SKM-1 treated with dmso at 0.1 percent for 144 hours (cell line): ENCODE measurements at regions not wholly inside any gene's neighbourhood (a gene's known extent, or its start where the extent isn't known, plus 50 kb on each side); places are given as distances from the start of the nearest gene placed in this dataset.

Experiments
- DNase-seq: peaks from one replicate; lab custom pipeline; 2025; ENCODE audit not compliant: unreplicated experiment; lab: John Stamatoyannopoulos, UW

- no peak for DNase-seq
These were observed 230.0 kb downstream of the ALDH8A1 start for GRCh38 chr6:134719911-134720310.

GRCh38 chr6:134719286-134719685 lies 230.6 kb downstream of the ALDH8A1 start:
- DNase-seq, result no peak

GRCh38 chr6:134714679-134715078 lies 235.2 kb downstream of the ALDH8A1 start:
- peak; percentile 7 for DNase-seq

GRCh38 chr6:134714113-134714512 lies 235.8 kb downstream of the ALDH8A1 start:
- DNase-seq, result no peak

- no peak for DNase-seq
These were observed 237.6 kb downstream of the ALDH8A1 start for GRCh38 chr6:134712311-134712710.

GRCh38 chr6:134708079-134708478 lies 241.8 kb downstream of the ALDH8A1 start:
- no peak for DNase-seq

GRCh38 chr6:134707342-134708031 lies 242.4 kb downstream of the ALDH8A1 start:
- peak; percentile 52 for DNase-seq

GRCh38 chr6:134706806-134707205 lies 243.1 kb downstream of the ALDH8A1 start:
- DNase-seq, result no peak

GRCh38 chr6:134706153-134706552 lies 243.7 kb downstream of the ALDH8A1 start:
- no peak for DNase-seq

- no peak for DNase-seq
These were observed 246.7 kb downstream of the ALDH8A1 start for GRCh38 chr6:134703206-134703605.

- no peak for DNase-seq
These were observed 247.6 kb downstream of the ALDH8A1 start for GRCh38 chr6:134702279-134702678.

- DNase-seq, result no peak
These were observed 248.6 kb downstream of the ALDH8A1 start for GRCh38 chr6:134701301-134701700.

- no peak for DNase-seq
These were observed 251.7 kb downstream of the ALDH8A1 start for GRCh38 chr6:134698228-134698627.

- DNase-seq, result no peak
These were observed 257.9 kb downstream of the ALDH8A1 start for GRCh38 chr6:134692008-134692407.

- no peak for DNase-seq
These were observed 258.7 kb downstream of the ALDH8A1 start for GRCh38 chr6:134691180-134691579.

GRCh38 chr6:134690048-134690447 lies 259.9 kb downstream of the ALDH8A1 start:
- DNase-seq, result no peak

GRCh38 chr6:134689641-134690040 lies 260.3 kb downstream of the ALDH8A1 start:
- no peak for DNase-seq

GRCh38 chr6:134689177-134689576 lies 260.7 kb downstream of the ALDH8A1 start:
- no peak for DNase-seq

- DNase-seq, result no peak
These were observed 263.8 kb downstream of the ALDH8A1 start for GRCh38 chr6:134686071-134686470.

- DNase-seq, result no peak
These were observed 265.5 kb downstream of the ALDH8A1 start for GRCh38 chr6:134684423-134684795.

- DNase-seq, result no peak
These were observed 266.0 kb downstream of the ALDH8A1 start for GRCh38 chr6:134683783-134684422.

GRCh38 chr6:134680433-134680832 lies 269.5 kb downstream of the ALDH8A1 start:
- DNase-seq, result no peak

GRCh38 chr6:134680021-134680420 lies 269.9 kb downstream of the ALDH8A1 start:
- DNase-seq, result no peak
